Endothelial cell of umbilical vein (primary cell): ENCODE measurements at regions not wholly inside any gene's neighbourhood (a gene's known extent, or its start where the extent isn't known, plus 50 kb on each side); places are given as distances from the start of the nearest gene placed in this dataset.

Source experiments
- BruUV-seq: library from RNA; stranded (reverse); fragments of 400-500 nt; replicated peaks from 2 replicates; lab custom pipeline; 2021; lab: Mats Ljungman, UMichigan
- CTCF ChIA-PET: fragments of 300-600, 350-600 bp; sonication (Branson Sonifier 250); formaldehyde crosslinking; loops from one replicate; lab custom pipeline; 2021; ENCODE audit warnings: antibody characterized with exemption, inconsistent platforms; lab: Charles Lee
- POLR2A ChIA-PET: fragments of 300-600, 350-600 bp; sonication (Branson Sonifier 250); formaldehyde crosslinking; loops from one replicate; lab custom pipeline; 2021; ENCODE audit warnings: antibody characterized with exemption, inconsistent platforms; lab: Charles Lee
- DNase-seq: peaks from one replicate; pipeline ENCODE4 v3.0.0-alpha.2; 2011; ENCODE audit warnings: low read depth, low spot score
- FAIRE-seq: peaks from 2 replicates; lab custom pipeline; 2011; peaks lifted over from hg19 to GRCh38; lab: Jason Lieb, UNC
- H2AFZ ChIP-seq: 2 replicates; pipeline ENCODE4 v1.6.0; 2012; ENCODE audit warnings: low read depth, low read length, control low read depth, inconsistent platforms
- H3K27ac ChIP-seq: 2 replicates; pipeline ENCODE4 v1.5.1; 2011; ENCODE audit warnings: low read depth, mild to moderate bottlenecking, control low read depth, low read length, moderate library complexity; ENCODE audit not compliant: insufficient read depth
- H3K27me3 ChIP-seq, 2 experiments: 2 replicates each; pipeline versions ENCODE4 v1.6.0 to v1.6.1; 2011; ENCODE audit warnings: low read length in 2 of 2, mixed read lengths in 1 of 2; ENCODE audit not compliant: control insufficient read depth in 2 of 2, insufficient read depth in 2 of 2
- H3K36me3 ChIP-seq, 2 experiments: 2 replicates in 1 of 2; 3 replicates in 1 of 2; pipeline ENCODE4 v1.5.1; 2011; ENCODE audit warnings: low read length in 2 of 2, mild to moderate bottlenecking in 1 of 2, moderate library complexity in 1 of 2; ENCODE audit not compliant: control insufficient read depth in 2 of 2, insufficient read depth in 2 of 2; ENCODE audit errors: extremely low read depth in 1 of 2
- H3K4me1 ChIP-seq: 3 replicates; pipeline ENCODE4 v1.5.1; 2011; ENCODE audit warnings: mild to moderate bottlenecking, low read length; ENCODE audit not compliant: control insufficient read depth, insufficient read depth; ENCODE audit errors: extremely low read depth
- H3K4me2 ChIP-seq: 2 replicates; pipeline ENCODE4 v1.6.1; 2011; ENCODE audit warnings: low read length, control low read depth, mixed read lengths; ENCODE audit not compliant: insufficient read depth
- H3K4me3 ChIP-seq, 3 experiments: fragments of 200-600 bp in 1 of 3; sonication (generic), shearing (Covaris generic) in 1 of 3; replicated peaks in 1 of 3; 2 replicates each; pipeline ENCODE4 v1.5.1; 2011 to 2016; ENCODE audit warnings: control low read depth in 3 of 3, low read length in 3 of 3, mild to moderate bottlenecking in 2 of 3, inconsistent platforms in 1 of 3, low read depth in 1 of 3, moderate library complexity in 1 of 3; ENCODE audit not compliant: insufficient read depth in 1 of 3
- H3K79me2 ChIP-seq: 2 replicates; pipeline ENCODE4 v1.6.0; 2012; ENCODE audit warnings: low read length, inconsistent platforms; ENCODE audit not compliant: control insufficient read depth, insufficient read depth
- H3K9ac ChIP-seq: replicated peaks from 2 replicates; pipeline ENCODE3; 2011; ENCODE audit warnings: low read length, control low read depth; ENCODE audit not compliant: insufficient read depth; ENCODE audit errors: extremely low read depth
- H3K9me1 ChIP-seq: replicated peaks from 3 replicates; pipeline ENCODE4 v1.6.0; 2011; ENCODE audit warnings: mild to moderate bottlenecking, low read length; ENCODE audit not compliant: control insufficient read depth, insufficient read depth; ENCODE audit errors: extremely low read depth
- H3K9me3 ChIP-seq: replicated peaks from 2 replicates; pipeline ENCODE4 v1.5.1; 2012; ENCODE audit warnings: low read length, inconsistent platforms; ENCODE audit not compliant: control insufficient read depth, insufficient read depth
- H4K20me1 ChIP-seq: replicated peaks from 2 replicates; pipeline ENCODE3; 2011; ENCODE audit warnings: mild to moderate bottlenecking, low read length; ENCODE audit not compliant: control insufficient read depth, insufficient read depth; ENCODE audit errors: extremely low read depth
- EZH2 ChIP-seq: IDR thresholded peaks from 2 replicates; pipeline ENCODE4 v1.6.1; 2012; ENCODE audit warnings: borderline replicate concordance, low read depth, mild to moderate bottlenecking, moderate library complexity, low read length, inconsistent platforms; ENCODE audit not compliant: severe bottlenecking
- FOS ChIP-seq: IDR thresholded peaks from 2 replicates; pipeline ENCODE4 v1.6.1; 2011; ENCODE audit warnings: mild to moderate bottlenecking, low read length, moderate library complexity, borderline replicate concordance; ENCODE audit not compliant: insufficient read depth
- GATA2 ChIP-seq: IDR thresholded peaks from 2 replicates; pipeline ENCODE4 v1.7.0; 2011; ENCODE audit warnings: low read depth, mild to moderate bottlenecking, moderate library complexity, mixed read lengths, low read length; ENCODE audit not compliant: insufficient read length, insufficient read depth
- JUN ChIP-seq: IDR thresholded peaks from 2 replicates; pipeline ENCODE4 v1.6.1; 2011; ENCODE audit warnings: borderline replicate concordance, low read depth; ENCODE audit not compliant: insufficient read length, insufficient read depth
- MYC ChIP-seq: IDR thresholded peaks from one replicate; pipeline ENCODE4 v1.6.1; 2011; ENCODE audit warnings: mild to moderate bottlenecking, low read depth, low read length
- POLR2A ChIP-seq: IDR thresholded peaks from 2 replicates; pipeline ENCODE4 v1.6.1; 2012; ENCODE audit warnings: low read depth, mild to moderate bottlenecking, control low read depth, low read length
- POLR2AphosphoS5 ChIP-seq: IDR thresholded peaks from 2 replicates; pipeline ENCODE4 v1.6.1; 2012; ENCODE audit warnings: low read depth, mild to moderate bottlenecking, control low read depth, low read length, moderate library complexity; ENCODE audit not compliant: insufficient read depth
- dilution Hi-C: fragments of 300-500 bp; cut with MboI; formaldehyde crosslinking; loops from one replicate; pipeline ENCODE4 v1.15.0; 2019; ENCODE audit warnings: low sequenced_read_pairs; ENCODE audit not compliant: extremely low pct_ligation_motif_present
- intact Hi-C: fragments of 100-400 bp; cut with micrococcal nuclease; formaldehyde crosslinking; loops from one replicate; pipeline ENCODE4 v1.10.0; 2022
- TF ChIP-seq, protein P1 (sequence below), 2 donors: IDR thresholded peaks; 1 replicate in 1 of 2; 2 replicates in 1 of 2; pipeline ENCODE4 v1.5.1; 2011; ENCODE audit warnings: low read length in 2 of 2, mild to moderate bottlenecking in 2 of 2, moderate library complexity in 2 of 2, control low read depth in 1 of 2, inconsistent platforms in 1 of 2, low read depth in 1 of 2; ENCODE audit not compliant: insufficient read depth in 1 of 2; ENCODE audit errors: extremely low read depth in 1 of 2
- TF ChIP-seq, protein P2 (sequence below): IDR thresholded peaks from 2 replicates; pipeline ENCODE4 v1.6.1; 2011; ENCODE audit not compliant: insufficient read depth, insufficient read length

DNA sequence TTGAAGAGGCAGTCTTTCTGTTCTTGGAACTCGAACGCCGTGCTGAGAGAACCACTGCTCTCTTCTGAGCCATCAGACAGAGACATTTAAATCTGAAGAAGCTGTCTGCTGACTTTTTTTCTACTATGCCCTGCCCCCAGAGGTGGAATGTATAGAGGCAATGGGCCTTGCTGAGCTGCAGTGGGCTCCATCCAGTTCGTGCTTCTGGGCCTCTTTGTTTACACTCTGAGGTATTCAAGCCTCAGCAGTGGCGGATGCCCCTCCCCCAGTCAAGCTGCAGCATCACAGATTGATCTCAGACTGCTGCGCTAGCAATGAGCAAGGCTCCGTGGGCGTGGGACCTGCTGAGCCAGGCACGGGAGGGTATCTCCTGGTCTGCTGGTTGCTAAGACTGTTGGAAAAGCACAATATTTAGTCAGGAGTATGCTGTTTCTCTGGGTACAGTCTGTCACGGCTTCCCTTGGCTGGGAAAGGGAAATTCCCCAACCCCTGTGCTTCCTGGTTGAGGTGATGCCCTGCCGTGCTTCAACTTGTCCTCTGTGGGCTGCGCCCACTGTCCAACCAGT lies 526.8 kb downstream of the CD109 start:
- Histone ChIP-seq H3K36me3 (no peaks in the 10 kb centered on the region), H3K4me2 (no peak overlapping the region), H2AFZ (no peak overlapping the region), H3K9ac (no peak overlapping the region), H3K9me1 (no peaks in the 10 kb centered on the region), H3K9me3 (no peaks in the 10 kb centered on the region), H3K4me3 (no peak overlapping the region), H3K4me1 (no peaks in the 10 kb centered on the region), H3K79me2 (no peaks in the 10 kb centered on the region), H4K20me1 (no peaks in the 10 kb centered on the region), H3K27me3 (no peaks in the 10 kb centered on the region), H3K27ac (no peak overlapping the region)
- DNase-seq (no peak), FAIRE-seq (no peak)
- ChIA-PET CTCF (no interaction called here), POLR2A (no interaction called here)
- no peak for TF ChIP-seq MYC
- TF ChIP-seq JUN: no peak
- TF ChIP-seq POLR2AphosphoS5: no peak
- TF ChIP-seq EZH2: no peak
- TF ChIP-seq GATA2: no peak
- no peak for TF ChIP-seq POLR2A
- TF ChIP-seq FOS: no peak
- TF ChIP-seq, protein P1, sequence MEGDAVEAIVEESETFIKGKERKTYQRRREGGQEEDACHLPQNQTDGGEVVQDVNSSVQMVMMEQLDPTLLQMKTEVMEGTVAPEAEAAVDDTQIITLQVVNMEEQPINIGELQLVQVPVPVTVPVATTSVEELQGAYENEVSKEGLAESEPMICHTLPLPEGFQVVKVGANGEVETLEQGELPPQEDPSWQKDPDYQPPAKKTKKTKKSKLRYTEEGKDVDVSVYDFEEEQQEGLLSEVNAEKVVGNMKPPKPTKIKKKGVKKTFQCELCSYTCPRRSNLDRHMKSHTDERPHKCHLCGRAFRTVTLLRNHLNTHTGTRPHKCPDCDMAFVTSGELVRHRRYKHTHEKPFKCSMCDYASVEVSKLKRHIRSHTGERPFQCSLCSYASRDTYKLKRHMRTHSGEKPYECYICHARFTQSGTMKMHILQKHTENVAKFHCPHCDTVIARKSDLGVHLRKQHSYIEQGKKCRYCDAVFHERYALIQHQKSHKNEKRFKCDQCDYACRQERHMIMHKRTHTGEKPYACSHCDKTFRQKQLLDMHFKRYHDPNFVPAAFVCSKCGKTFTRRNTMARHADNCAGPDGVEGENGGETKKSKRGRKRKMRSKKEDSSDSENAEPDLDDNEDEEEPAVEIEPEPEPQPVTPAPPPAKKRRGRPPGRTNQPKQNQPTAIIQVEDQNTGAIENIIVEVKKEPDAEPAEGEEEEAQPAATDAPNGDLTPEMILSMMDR (IDR thresholded peaks at IDR 0.05; ENCODE audit: extremely low read depth in 1 of 2, insufficient read depth in 1 of 2, low read depth in 1 of 2, low read length in 2 of 2): no peak
- TF ChIP-seq, protein P2, sequence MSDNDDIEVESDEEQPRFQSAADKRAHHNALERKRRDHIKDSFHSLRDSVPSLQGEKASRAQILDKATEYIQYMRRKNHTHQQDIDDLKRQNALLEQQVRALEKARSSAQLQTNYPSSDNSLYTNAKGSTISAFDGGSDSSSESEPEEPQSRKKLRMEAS: no peak
- intact Hi-C loops: loop anchor here (10.0 kb wide), 1 partner anchor 1158 kb away; no protein-coding TSS in a partner anchor
- dilution Hi-C loops: no loop called here
- BruUV-seq: no TSS peak
